HCT116 (cell line): ENCODE measurements at regions not wholly inside any gene's neighbourhood (a gene's known extent, or its start where the extent isn't known, plus 50 kb on each side); places are given as distances from the start of the nearest gene placed in this dataset.
"Not testable (repeated sequence)": the region's sequence is repeated elsewhere in the genome, so short reads cannot be mapped to it uniquely, and the experiment has no call there.

Experiments used
- ATAC-seq: fragments of 200-7000 bp; cut with Tn5 transposase; 2 replicates; pipeline ENCODE4 v1.9.1; 2020; ENCODE audit warnings: mild to moderate bottlenecking, moderate library complexity
- BruUV-seq: library from RNA; stranded (reverse); fragments of 400-500 nt; replicated peaks from 2 replicates; lab custom pipeline; 2021; lab: Mats Ljungman, UMichigan
- CTCF ChIA-PET: fragments of 300-600 bp; sonication (Branson Sonifier 250); formaldehyde crosslinking; loops from one replicate; lab custom pipeline; 2021; ENCODE audit warnings: antibody characterized with exemption; lab: Charles Lee
- POLR2A ChIA-PET: fragments of 300-600, 350-600 bp; sonication (Branson Sonifier 250); formaldehyde crosslinking; loops from one replicate; lab custom pipeline; 2021; ENCODE audit warnings: antibody characterized with exemption; lab: Charles Lee
- RAD21 ChIA-PET, 2 experiments: fragments of 300-600 bp; sonication (Branson Sonifier 250); formaldehyde crosslinking; loops; one replicate each; lab custom pipeline; 2023; ENCODE audit warnings: low total read pairs in 2 of 2; ENCODE audit not compliant: uncharacterized antibody in 2 of 2, unreplicated experiment in 2 of 2, low non-redundant PET in 1 of 2; lab: Charles Lee
- DNase-seq: peaks from one replicate; pipeline ENCODE4 v3.0.0-alpha.2; 2010; ENCODE audit warnings: low read depth, low spot score
- H2AFZ ChIP-seq: fragments of 200-600 bp; shearing (Covaris generic), sonication (generic); 2 replicates; pipeline ENCODE4 v1.6.1; 2017; ENCODE audit warnings: low read depth, mixed run types, mixed read lengths, antibody characterized with exemption, low read length; ENCODE audit not compliant: poor library complexity, severe bottlenecking
- H3K27ac ChIP-seq: 2 replicates; pipeline ENCODE4 v1.5.1; 2012; ENCODE audit warnings: low read depth, low read length
- H3K27me3 ChIP-seq: fragments of 200-600 bp; sonication (generic); 2 replicates; pipeline ENCODE4 v1.6.1; 2016; ENCODE audit warnings: mixed run types, low read length, mixed read lengths; ENCODE audit not compliant: insufficient read depth
- H3K36me3 ChIP-seq, 2 experiments: fragments of 200-500 bp in 1 of 2; fragments of 200-600 bp in 1 of 2; sonication (Bioruptor generic) in 1 of 2; sonication (generic) in 1 of 2; 2 replicates each; pipeline versions ENCODE4 v1.5.1 to v1.6.1; 2014 to 2016; ENCODE audit warnings: low read length in 2 of 2, inconsistent platforms in 1 of 2, mixed read lengths in 1 of 2, mixed run types in 1 of 2; ENCODE audit not compliant: insufficient read depth in 2 of 2, control insufficient read depth in 1 of 2
- H3K4me1 ChIP-seq, 2 experiments: fragments of 200-600 bp in 1 of 2; sonication (generic) in 1 of 2; 2 replicates each; pipeline versions ENCODE4 v1.5.1 to v1.6.1; 2012 to 2017; ENCODE audit warnings: low read length in 2 of 2, inconsistent platforms in 1 of 2, mild to moderate bottlenecking in 1 of 2, mixed read lengths in 1 of 2, mixed run types in 1 of 2, moderate library complexity in 1 of 2; ENCODE audit not compliant: insufficient read depth in 2 of 2, control insufficient read depth in 1 of 2
- H3K4me2 ChIP-seq: fragments of 200-600 bp; sonication (generic); 2 replicates; pipeline ENCODE4 v1.6.1; 2017; ENCODE audit warnings: mixed run types, low read length, mixed read lengths
- H3K4me3 ChIP-seq, 2 experiments: fragments of 200-600 bp in 1 of 2; sonication (generic) in 1 of 2; replicated peaks in 1 of 2; 2 replicates each; pipeline ENCODE4 v1.5.1; 2011 to 2016; ENCODE audit warnings: low read length in 2 of 2, control low read depth in 1 of 2, low read depth in 1 of 2, mild to moderate bottlenecking in 1 of 2, mixed read lengths in 1 of 2, mixed run types in 1 of 2
- H3K79me2 ChIP-seq: fragments of 200-600 bp; sonication (generic); 2 replicates; pipeline ENCODE4 v1.6.1; 2017; ENCODE audit warnings: mild to moderate bottlenecking, mixed run types, low read length, moderate library complexity, mixed read lengths; ENCODE audit not compliant: insufficient read depth
- H3K9ac ChIP-seq: fragments of 200-600 bp; sonication (generic); 2 replicates; pipeline ENCODE4 v1.6.1; 2016; ENCODE audit warnings: low read length, mixed read lengths
- H3K9me2 ChIP-seq: fragments of 200-600 bp; sonication (generic), shearing (Covaris generic); 2 replicates; pipeline ENCODE4 v1.6.1; 2017; ENCODE audit warnings: mixed run types, mild to moderate bottlenecking, moderate library complexity; ENCODE audit not compliant: insufficient read depth
- H3K9me3 ChIP-seq, 2 experiments: fragments of 200-500 bp in 1 of 2; fragments of 200-600 bp in 1 of 2; sonication (Bioruptor generic) in 1 of 2; sonication (generic) in 1 of 2; 2 replicates each; pipeline ENCODE4 v1.6.1; 2014 to 2017; ENCODE audit warnings: low read length in 2 of 2, mixed read lengths in 2 of 2, inconsistent platforms in 1 of 2, low read depth in 1 of 2, mild to moderate bottlenecking in 1 of 2, mixed run types in 1 of 2, moderate library complexity in 1 of 2; ENCODE audit not compliant: control insufficient read depth in 1 of 2, insufficient read depth in 1 of 2
- H4K20me1 ChIP-seq: fragments of 200-600 bp; sonication (generic), shearing (Covaris generic); 2 replicates; pipeline ENCODE4 v1.6.1; 2017; ENCODE audit warnings: mixed run types, mild to moderate bottlenecking, moderate library complexity; ENCODE audit not compliant: insufficient read depth
- EZH2phosphoT487 ChIP-seq: fragments of 200-600 bp; IDR thresholded peaks from 2 replicates; pipeline ENCODE4 v1.6.1; 2018; ENCODE audit warnings: antibody characterized with exemption, borderline replicate concordance
- SP1 ChIP-seq: IDR thresholded peaks from 2 replicates; pipeline ENCODE4 v1.6.1; 2012; ENCODE audit warnings: low read depth
- TCF7L2 ChIP-seq: IDR thresholded peaks from 2 replicates; pipeline ENCODE4 v1.7.0; 2011; ENCODE audit warnings: borderline replicate concordance, inconsistent platforms; ENCODE audit not compliant: insufficient read depth, insufficient read length; ENCODE audit errors: extremely low read depth
- intact Hi-C: fragments of 100-400 bp; cut with micrococcal nuclease; formaldehyde crosslinking; loops from 2 replicates; pipeline ENCODE4 v1.10.0; 2022
- TF ChIP-seq, protein P1 (sequence below): IDR thresholded peaks from 2 replicates; pipeline ENCODE4 v1.6.1; 2011; ENCODE audit warnings: mild to moderate bottlenecking, low read length, moderate library complexity; ENCODE audit not compliant: insufficient replicate concordance; ENCODE audit errors: extremely low read depth
- TF ChIP-seq, protein P2 (sequence below): IDR thresholded peaks from 2 replicates; pipeline ENCODE4 v1.6.1; 2012; ENCODE audit warnings: low read depth

DNA sequence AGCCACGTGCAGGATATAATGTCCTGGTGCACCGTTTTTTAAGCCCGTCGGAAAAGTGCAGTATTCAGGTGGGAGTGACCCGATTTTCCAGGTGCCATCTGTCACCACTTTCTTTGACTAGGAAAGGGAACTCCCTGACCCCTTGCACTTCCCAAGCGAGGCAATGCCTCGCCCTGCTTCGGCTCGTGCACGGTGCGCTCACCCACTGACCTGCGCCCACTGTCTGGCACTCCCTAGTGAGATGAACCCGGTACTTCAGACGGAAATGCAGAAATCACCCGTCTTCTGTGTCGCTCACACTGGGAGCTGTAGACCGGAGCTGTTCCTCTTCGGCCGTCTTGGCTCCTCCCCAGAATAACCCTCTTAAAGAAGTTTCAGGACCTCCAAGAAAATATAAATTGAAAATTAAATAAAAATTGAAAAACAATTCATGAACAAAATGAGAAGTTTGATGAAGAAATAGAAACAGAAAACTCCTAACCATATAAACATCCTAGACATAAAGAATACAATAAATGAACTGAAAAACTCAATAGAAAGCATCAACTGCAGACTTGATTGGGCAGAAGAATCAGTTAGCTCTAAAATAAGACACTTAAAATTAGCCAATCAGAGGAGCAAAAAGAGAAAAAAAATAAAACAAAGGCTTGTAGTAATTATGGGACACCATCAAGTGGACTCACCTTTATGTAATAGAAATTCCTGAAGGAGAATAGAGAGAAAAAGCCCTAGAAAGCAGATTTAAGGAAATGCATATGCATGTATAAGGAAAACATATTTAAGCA lies 249.3 kb upstream of the GOT2 start:
- intact Hi-C loops, RAD21 ChIA-PET, H4K20me1 ChIP-seq, H3K27me3 ChIP-seq, H3K4me2 ChIP-seq, H3K4me3 ChIP-seq, H3K27ac ChIP-seq, H2AFZ ChIP-seq, CTCF ChIA-PET, BruUV-seq, DNase-seq, H3K9me3 ChIP-seq, ATAC-seq, H3K79me2 ChIP-seq, H3K36me3 ChIP-seq, POLR2A ChIA-PET, H3K9ac ChIP-seq, H3K4me1 ChIP-seq, H3K9me2 ChIP-seq: not testable (repeated sequence)

DNA sequence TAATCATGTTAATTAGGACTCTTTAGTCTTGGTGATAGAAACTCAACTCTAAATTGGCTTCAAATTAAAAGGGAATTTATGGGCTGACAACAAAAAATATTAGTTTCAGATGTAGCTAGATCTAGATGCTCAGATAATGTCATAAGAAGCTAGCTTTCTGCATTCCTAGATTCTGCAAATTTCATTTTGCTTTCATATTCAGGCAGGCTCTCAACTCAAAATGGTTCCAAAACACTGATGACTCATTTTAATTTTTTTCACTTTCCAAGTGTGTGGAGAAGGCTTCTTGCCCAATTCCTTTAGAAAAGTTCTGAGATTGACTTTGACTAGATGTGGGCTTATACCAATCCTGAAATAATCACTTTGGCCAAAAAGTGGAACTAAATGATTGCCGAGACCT lies 236.7 kb upstream of the GOT2 start:
- H3K4me3 ChIP-seq = no peak overlapping the region
- DNase-seq = no peak

More for the DNA sequence above, 236.7 kb upstream of the GOT2 start:
- H4K20me1 ChIP-seq = no peaks in the 10 kb centered on the region
- H3K9ac ChIP-seq = no peak overlapping the region
- intact Hi-C loops = no loop called here
- ChIA-PET RAD21 (no interaction called here), POLR2A (no interaction called here), CTCF (no interaction called here)
- TF ChIP-seq SP1 (no peak), EZH2phosphoT487 (no peak), TCF7L2 (no peak)
- TF ChIP-seq, protein P1, sequence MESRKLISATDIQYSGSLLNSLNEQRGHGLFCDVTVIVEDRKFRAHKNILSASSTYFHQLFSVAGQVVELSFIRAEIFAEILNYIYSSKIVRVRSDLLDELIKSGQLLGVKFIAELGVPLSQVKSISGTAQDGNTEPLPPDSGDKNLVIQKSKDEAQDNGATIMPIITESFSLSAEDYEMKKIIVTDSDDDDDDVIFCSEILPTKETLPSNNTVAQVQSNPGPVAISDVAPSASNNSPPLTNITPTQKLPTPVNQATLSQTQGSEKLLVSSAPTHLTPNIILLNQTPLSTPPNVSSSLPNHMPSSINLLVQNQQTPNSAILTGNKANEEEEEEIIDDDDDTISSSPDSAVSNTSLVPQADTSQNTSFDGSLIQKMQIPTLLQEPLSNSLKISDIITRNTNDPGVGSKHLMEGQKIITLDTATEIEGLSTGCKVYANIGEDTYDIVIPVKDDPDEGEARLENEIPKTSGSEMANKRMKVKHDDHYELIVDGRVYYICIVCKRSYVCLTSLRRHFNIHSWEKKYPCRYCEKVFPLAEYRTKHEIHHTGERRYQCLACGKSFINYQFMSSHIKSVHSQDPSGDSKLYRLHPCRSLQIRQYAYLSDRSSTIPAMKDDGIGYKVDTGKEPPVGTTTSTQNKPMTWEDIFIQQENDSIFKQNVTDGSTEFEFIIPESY = no peak
- TF ChIP-seq, protein P2, sequence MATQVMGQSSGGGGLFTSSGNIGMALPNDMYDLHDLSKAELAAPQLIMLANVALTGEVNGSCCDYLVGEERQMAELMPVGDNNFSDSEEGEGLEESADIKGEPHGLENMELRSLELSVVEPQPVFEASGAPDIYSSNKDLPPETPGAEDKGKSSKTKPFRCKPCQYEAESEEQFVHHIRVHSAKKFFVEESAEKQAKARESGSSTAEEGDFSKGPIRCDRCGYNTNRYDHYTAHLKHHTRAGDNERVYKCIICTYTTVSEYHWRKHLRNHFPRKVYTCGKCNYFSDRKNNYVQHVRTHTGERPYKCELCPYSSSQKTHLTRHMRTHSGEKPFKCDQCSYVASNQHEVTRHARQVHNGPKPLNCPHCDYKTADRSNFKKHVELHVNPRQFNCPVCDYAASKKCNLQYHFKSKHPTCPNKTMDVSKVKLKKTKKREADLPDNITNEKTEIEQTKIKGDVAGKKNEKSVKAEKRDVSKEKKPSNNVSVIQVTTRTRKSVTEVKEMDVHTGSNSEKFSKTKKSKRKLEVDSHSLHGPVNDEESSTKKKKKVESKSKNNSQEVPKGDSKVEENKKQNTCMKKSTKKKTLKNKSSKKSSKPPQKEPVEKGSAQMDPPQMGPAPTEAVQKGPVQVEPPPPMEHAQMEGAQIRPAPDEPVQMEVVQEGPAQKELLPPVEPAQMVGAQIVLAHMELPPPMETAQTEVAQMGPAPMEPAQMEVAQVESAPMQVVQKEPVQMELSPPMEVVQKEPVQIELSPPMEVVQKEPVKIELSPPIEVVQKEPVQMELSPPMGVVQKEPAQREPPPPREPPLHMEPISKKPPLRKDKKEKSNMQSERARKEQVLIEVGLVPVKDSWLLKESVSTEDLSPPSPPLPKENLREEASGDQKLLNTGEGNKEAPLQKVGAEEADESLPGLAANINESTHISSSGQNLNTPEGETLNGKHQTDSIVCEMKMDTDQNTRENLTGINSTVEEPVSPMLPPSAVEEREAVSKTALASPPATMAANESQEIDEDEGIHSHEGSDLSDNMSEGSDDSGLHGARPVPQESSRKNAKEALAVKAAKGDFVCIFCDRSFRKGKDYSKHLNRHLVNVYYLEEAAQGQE = no peak
- no peaks in the 10 kb centered on the region for H3K27me3 ChIP-seq
- BruUV-seq = no TSS peak
- no peak overlapping the region for H3K27ac ChIP-seq
- no peaks in the 10 kb centered on the region for H3K9me3 ChIP-seq
- no peaks in the 10 kb centered on the region for H3K4me1 ChIP-seq
- H2AFZ ChIP-seq = no peak overlapping the region
- no peak for ATAC-seq
- no peaks in the 10 kb centered on the region for H3K79me2 ChIP-seq
- no peaks in the 10 kb centered on the region for H3K9me2 ChIP-seq
- H3K4me2 ChIP-seq = no peak overlapping the region
- H3K36me3 ChIP-seq = no peaks in the 10 kb centered on the region
